GM08714 (cell line): ENCODE measurements at regions not wholly inside any gene's neighbourhood (a gene's known extent, or its start where the extent isn't known, plus 50 kb on each side); places are given as distances from the start of the nearest gene placed in this dataset.

ENCODE experiments used
- H3K4me3 ChIP-seq: fragments of 200-500 bp; sonication (Bioruptor generic); 2 replicates; pipeline ENCODE4 v1.5.1; 2014; ENCODE audit warnings: mild to moderate bottlenecking, low read length, inconsistent platforms
- ZNF274 ChIP-seq: IDR thresholded peaks from 2 replicates; pipeline ENCODE4 v1.6.1; 2012; ENCODE audit warnings: mild to moderate bottlenecking, low read depth, low read length

DNA sequence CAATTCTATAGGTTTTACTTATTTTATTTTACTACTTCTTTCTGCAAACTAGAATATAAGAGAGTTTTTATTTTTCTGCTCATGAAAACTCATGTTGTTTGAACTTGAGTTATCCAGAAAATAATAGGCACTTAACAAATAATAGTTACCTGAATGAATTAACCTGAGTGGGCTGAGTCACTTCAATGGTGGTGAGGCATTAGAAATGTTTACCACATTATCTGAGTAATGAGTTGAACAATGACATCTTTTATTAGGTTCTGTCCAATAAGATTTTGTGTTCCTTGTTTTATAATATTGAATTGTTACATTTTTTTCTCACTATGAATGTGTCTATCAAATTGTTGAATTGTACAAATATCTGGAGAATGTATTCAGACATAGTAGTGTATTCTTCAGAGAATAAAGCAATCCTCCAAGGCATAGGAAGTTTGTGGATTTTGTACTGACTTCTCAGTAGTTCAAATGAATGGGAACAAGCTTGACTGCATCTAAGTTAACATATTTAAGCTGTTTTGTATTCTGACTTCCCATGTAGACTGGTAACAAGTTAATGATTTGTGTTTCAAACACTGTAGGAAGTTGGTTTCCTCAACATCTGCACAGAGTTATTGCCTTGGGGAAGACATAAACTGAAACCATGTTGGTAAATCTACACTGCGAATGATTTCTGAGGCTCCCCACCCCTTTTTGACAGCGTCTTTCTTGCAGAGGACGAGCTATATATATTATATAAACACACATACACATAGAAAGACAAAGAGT, 1808.9 kb upstream of the TENM3 start:
- no peak overlapping the region for H3K4me3 ChIP-seq
- TF ChIP-seq ZNF274 = no peak

DNA sequence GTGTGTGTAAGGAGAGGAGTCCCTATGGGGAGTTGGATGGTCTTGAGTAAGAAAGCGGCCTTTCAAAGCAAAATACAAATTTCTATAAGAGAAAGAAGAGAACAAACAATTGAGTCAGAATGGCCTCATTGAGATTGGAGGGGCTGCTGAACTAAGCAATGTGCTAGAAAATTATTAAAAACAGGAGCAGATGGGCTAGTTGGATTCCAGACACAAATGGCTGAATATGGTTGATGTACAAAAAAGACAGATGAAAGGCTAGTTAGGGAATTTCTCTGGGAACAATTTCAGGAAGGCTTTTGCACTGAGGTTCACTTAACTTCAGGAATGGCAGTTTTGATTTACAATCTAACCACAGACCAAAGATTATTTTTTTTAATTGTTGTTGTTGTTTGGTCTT, 1806.8 kb upstream of the TENM3 start:
- TF ChIP-seq ZNF274 = no peak
- H3K4me3 ChIP-seq = no peak overlapping the region

DNA sequence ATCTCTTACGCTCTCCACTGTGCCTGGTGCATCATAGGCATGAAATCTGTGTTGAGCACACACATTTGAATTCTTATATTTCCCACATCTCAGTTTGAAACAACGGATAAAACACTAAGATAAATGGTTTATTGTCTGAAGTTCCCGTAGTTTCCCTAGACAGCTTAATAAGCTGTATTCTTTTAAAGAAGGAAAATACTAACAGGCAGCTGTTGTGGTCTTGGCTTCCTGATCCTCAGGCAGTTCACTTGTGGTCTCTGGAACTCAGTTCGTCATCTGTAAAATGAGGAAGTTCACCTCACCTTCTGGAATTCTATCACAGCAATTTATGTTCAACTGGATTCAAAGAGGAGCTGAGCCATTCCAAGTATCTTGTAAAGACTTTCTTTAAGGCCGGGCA, 1805.6 kb upstream of the TENM3 start:
- peak overlapping the region; percentile 25; the same call in 1 of the 2 replicates for H3K4me3 ChIP-seq
- no peak for TF ChIP-seq ZNF274

GRCh38 chr4:180448306-180448705, 1794.9 kb upstream of the TENM3 start:
- TF ChIP-seq ZNF274 = no peak
- no peak overlapping the region for H3K4me3 ChIP-seq

- no peak overlapping the region; the same call in 1 of the 2 replicates for H3K4me3 ChIP-seq
- no peak for TF ChIP-seq ZNF274
Measured at GRCh38 chr4:180449395-180449956, 1793.7 kb upstream of the TENM3 start.

GRCh38 chr4:180455226-180455625, 1788.0 kb upstream of the TENM3 start:
- no peak overlapping the region for H3K4me3 ChIP-seq
- no peak for TF ChIP-seq ZNF274

GRCh38 chr4:180456928-180457327, 1786.3 kb upstream of the TENM3 start:
- TF ChIP-seq ZNF274 = no peak
- no peak overlapping the region for H3K4me3 ChIP-seq

- TF ChIP-seq ZNF274 = no peak
- H3K4me3 ChIP-seq = no peak overlapping the region
Measured at GRCh38 chr4:180462116-180462515, 1781.1 kb upstream of the TENM3 start.

GRCh38 chr4:180465364-180465763, 1777.8 kb upstream of the TENM3 start:
- no peak for TF ChIP-seq ZNF274
- no peak overlapping the region for H3K4me3 ChIP-seq

DNA sequence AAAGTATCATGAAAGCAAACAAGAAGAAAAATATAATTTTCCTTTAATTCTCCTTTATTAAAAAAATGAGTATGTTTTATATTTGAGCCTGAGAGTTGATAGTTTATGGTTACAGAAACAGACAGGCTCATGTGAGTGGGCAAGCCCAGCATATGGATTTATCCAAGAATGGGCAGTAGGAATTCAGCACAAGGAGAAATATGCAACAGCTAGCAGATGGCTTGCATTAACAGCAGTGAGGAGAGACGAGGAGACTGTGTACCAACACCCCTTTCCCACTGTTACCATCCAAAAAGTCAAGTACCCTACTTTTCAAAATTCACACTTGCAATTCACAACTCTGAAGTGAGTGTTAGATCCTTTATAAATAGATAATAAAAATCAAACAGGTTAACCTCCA, 1760.2 kb upstream of the TENM3 start:
- H3K4me3 ChIP-seq = no peak overlapping the region
- TF ChIP-seq ZNF274 = no peak

- no peak for TF ChIP-seq ZNF274
Measured at GRCh38 chr4:180485407-180485806, 1757.8 kb upstream of the TENM3 start.

DNA sequence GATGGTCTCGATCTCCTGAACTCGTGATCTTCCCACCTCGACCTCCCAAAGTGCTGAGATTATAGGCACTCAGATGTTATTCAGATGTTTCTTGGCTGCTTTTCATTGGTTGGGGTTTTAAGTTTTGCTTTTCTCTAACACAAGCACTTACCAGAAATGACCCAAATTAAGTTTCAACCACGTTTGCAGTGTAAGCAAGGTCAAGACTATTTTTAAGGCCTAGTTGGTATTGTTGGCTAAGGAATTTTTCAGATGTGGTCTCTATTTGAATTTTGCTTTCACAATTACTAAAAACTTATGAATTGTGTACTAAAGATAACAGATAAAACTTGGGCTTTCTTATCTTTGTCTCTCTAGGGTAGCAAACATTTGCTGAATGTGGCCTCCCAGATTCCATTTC, 1756.9 kb upstream of the TENM3 start:
- H3K4me3 ChIP-seq = no peak overlapping the region
- no peak for TF ChIP-seq ZNF274

More at GRCh38 chr4:180485407-180485806, 1757.8 kb upstream of the TENM3 start:
- no peak overlapping the region for H3K4me3 ChIP-seq

DNA sequence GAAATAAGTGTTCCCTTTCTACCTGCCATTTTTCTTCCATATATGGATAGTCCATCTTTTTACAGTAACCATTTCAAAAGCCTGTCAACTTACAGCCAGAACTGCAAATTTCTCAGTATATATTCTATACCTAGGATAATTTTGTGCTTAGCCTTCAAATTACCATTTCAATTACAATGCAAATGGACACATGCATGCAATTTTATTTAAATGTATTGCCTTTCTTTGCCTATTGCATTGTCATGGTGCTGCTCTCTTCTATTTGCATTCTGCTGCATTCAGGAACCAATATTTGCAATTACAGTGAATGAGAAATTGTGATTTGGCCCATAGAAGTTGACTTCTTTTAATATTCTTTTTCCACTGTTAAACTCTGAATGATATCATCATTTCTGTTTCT, 1753.4 kb upstream of the TENM3 start:
- H3K4me3 ChIP-seq = no peak overlapping the region
- no peak for TF ChIP-seq ZNF274

DNA sequence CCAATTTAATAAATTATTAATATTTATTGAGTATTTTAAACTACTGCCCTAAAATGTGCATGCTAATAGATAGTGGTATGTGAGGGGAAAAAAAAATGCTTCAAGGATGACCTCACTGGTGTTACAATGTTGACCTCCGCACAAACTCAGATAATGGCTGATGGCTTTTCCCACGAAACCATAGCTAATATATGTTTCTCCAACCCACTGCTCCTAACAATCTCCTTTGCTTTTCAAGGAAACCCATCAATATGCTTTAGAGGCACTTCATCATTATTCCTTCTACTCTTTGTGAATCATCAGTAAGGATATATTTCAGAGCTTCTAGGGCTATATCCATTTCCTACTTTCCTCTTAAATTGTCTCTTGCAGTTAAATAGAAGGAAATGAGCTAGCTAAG, 1752.0 kb upstream of the TENM3 start:
- TF ChIP-seq ZNF274 = no peak
- no peak overlapping the region for H3K4me3 ChIP-seq

GRCh38 chr4:180493299-180493698, 1749.9 kb upstream of the TENM3 start:
- no peak for TF ChIP-seq ZNF274
- no peak overlapping the region for H3K4me3 ChIP-seq
